Mesendoderm (in vitro differentiated cells): ENCODE measurements at regions not wholly inside any gene's neighbourhood (a gene's known extent, or its start where the extent isn't known, plus 50 kb on each side); places are given as distances from the start of the nearest gene placed in this dataset.

ENCODE experiments used
- DNase-seq: peaks from one replicate; pipeline ENCODE4 v3.0.0; 2013
- H2AK5ac ChIP-seq: 2 replicates; pipeline ENCODE4 v1.6.1; 2013; ENCODE audit warnings: low read length, inconsistent platforms
- H2BK120ac ChIP-seq: 2 replicates; pipeline ENCODE4 v1.6.1; 2013; ENCODE audit warnings: low read depth, mild to moderate bottlenecking, low read length, moderate library complexity, mixed read lengths
- H2BK15ac ChIP-seq: replicated peaks from 2 replicates; pipeline ENCODE4 v1.6.1; 2013; ENCODE audit warnings: low read depth, mild to moderate bottlenecking, moderate library complexity
- H2BK5ac ChIP-seq: 2 replicates; pipeline ENCODE4 v1.6.1; 2013; ENCODE audit warnings: low read length, inconsistent platforms
- H3K18ac ChIP-seq: 2 replicates; pipeline ENCODE4 v1.6.1; 2013; ENCODE audit warnings: mild to moderate bottlenecking, low read length, mixed read lengths
- H3K23ac ChIP-seq: one replicate; pipeline ENCODE4 v1.6.1; 2013; ENCODE audit warnings: low read length
- H3K27ac ChIP-seq: 2 replicates; pipeline ENCODE4 v1.5.1; 2013; ENCODE audit warnings: low read depth, mild to moderate bottlenecking, inconsistent platforms, low read length, moderate library complexity
- H3K27me3 ChIP-seq: 2 replicates; pipeline ENCODE4 v1.6.1; 2013; ENCODE audit warnings: low read length, control low read depth, mild to moderate bottlenecking, inconsistent platforms; ENCODE audit not compliant: insufficient read depth, poor library complexity
- H3K36me3 ChIP-seq: 2 replicates; pipeline ENCODE4 v1.6.1; 2013; ENCODE audit warnings: low read length, inconsistent platforms; ENCODE audit not compliant: control insufficient read depth, insufficient read depth
- H3K4ac ChIP-seq: one replicate; pipeline ENCODE4 v1.6.1; 2013; ENCODE audit warnings: low read depth, mild to moderate bottlenecking, low read length, moderate library complexity
- H3K4me1 ChIP-seq: 2 replicates; pipeline ENCODE4 v1.6.1; 2013; ENCODE audit warnings: low read depth, low read length, inconsistent platforms; ENCODE audit not compliant: control insufficient read depth
- H3K4me2 ChIP-seq: 2 replicates; pipeline ENCODE4 v1.6.1; 2013; ENCODE audit warnings: low read length
- H3K4me3 ChIP-seq: 2 replicates; pipeline ENCODE4 v1.5.1; 2013; ENCODE audit warnings: mild to moderate bottlenecking, low read length
- H3K56ac ChIP-seq: one replicate; pipeline ENCODE4 v1.6.1; 2013; ENCODE audit warnings: low read length
- H3K79me1 ChIP-seq: 2 replicates; pipeline ENCODE4 v1.6.1; 2013; ENCODE audit warnings: low read length, inconsistent platforms
- H3K79me2 ChIP-seq: 2 replicates; pipeline ENCODE4 v1.6.1; 2013; ENCODE audit warnings: mild to moderate bottlenecking, low read length; ENCODE audit not compliant: control insufficient read depth, insufficient read depth
- H3K9ac ChIP-seq: 2 replicates; pipeline ENCODE4 v1.6.1; 2013; ENCODE audit warnings: low read length, inconsistent platforms
- H4K5ac ChIP-seq: one replicate; pipeline ENCODE4 v1.6.1; 2013; ENCODE audit warnings: low read length
- H4K8ac ChIP-seq: one replicate; pipeline ENCODE4 v1.6.1; 2013; ENCODE audit warnings: low read depth, mild to moderate bottlenecking, control low read depth, low read length, moderate library complexity
- WGBS: extraction: QIAGEN DNeasy Blood & Tissue Kit; methylation state at CpG from one replicate; pipeline ENCODE4 v1.1.7; 2013; ENCODE audit warnings: low lambda C conversion rate, missing lambda C conversion rate; ENCODE audit not compliant: insufficient coverage; ENCODE audit errors: extremely low coverage; 5-methylcytosine and 5-hydroxymethylcytosine counted together

- Histone ChIP-seq H3K36me3 (no peaks in the 10 kb centered on the region), H3K27ac (no peak overlapping the region), H4K5ac (no peak overlapping the region)
These were observed 210.6 kb upstream of the UMPS start for GRCh38 chr3:124519591-124520194.

GRCh38 chr3:124520970-124521369 lies 209.3 kb upstream of the UMPS start:
- H3K23ac ChIP-seq, result no peak overlapping the region
- H3K27me3 ChIP-seq, result no peaks in the 10 kb centered on the region
- no peak overlapping the region for H2BK5ac ChIP-seq
- no peaks in the 10 kb centered on the region for H3K79me2 ChIP-seq
- no peak overlapping the region for H3K18ac ChIP-seq
- no peak for DNase-seq
- no peak overlapping the region for H3K27ac ChIP-seq
- no peak overlapping the region for H3K9ac ChIP-seq
- no peak overlapping the region for H2BK15ac ChIP-seq
- no peak overlapping the region for H3K4me3 ChIP-seq
- no peak overlapping the region for H4K8ac ChIP-seq
- H4K5ac ChIP-seq, result no peak overlapping the region
- no CpG with 5 or more reads among the region's 5 CpGs for WGBS
- H3K4ac ChIP-seq, result no peak overlapping the region
- no peaks in the 10 kb centered on the region for H3K4me1 ChIP-seq
- H3K56ac ChIP-seq, result no peak overlapping the region
- no peaks in the 10 kb centered on the region for H3K36me3 ChIP-seq
- no peak overlapping the region for H2AK5ac ChIP-seq
- no peak overlapping the region for H2BK120ac ChIP-seq
- no peaks in the 10 kb centered on the region for H3K79me1 ChIP-seq
- H3K4me2 ChIP-seq, result no peak overlapping the region

More at GRCh38 chr3:124519591-124520194, 210.6 kb upstream of the UMPS start:
- no peak overlapping the region for H2BK15ac ChIP-seq
- H2AK5ac ChIP-seq, result no peak overlapping the region
- no peaks in the 10 kb centered on the region for H3K4me1 ChIP-seq
- no peaks in the 10 kb centered on the region for H3K79me1 ChIP-seq
- no peak for DNase-seq
- no peak overlapping the region for H3K4ac ChIP-seq
- no peak overlapping the region for H3K56ac ChIP-seq
- no peaks in the 10 kb centered on the region for H3K27me3 ChIP-seq
- no peak overlapping the region for H3K18ac ChIP-seq
- WGBS, result no CpG with 5 or more reads among the region's 7 CpGs
- H3K23ac ChIP-seq, result no peak overlapping the region
- no peak overlapping the region for H4K8ac ChIP-seq
- H3K4me3 ChIP-seq, result no peak overlapping the region
- H3K4me2 ChIP-seq, result no peak overlapping the region
- no peak overlapping the region for H2BK120ac ChIP-seq
- H3K79me2 ChIP-seq, result no peaks in the 10 kb centered on the region
- H2BK5ac ChIP-seq, result no peak overlapping the region
- no peak overlapping the region for H3K9ac ChIP-seq

- no peaks in the 10 kb centered on the region for H3K27me3 ChIP-seq
- no peak overlapping the region for H4K5ac ChIP-seq
- H3K4me3 ChIP-seq, result no peak overlapping the region
- H3K4me2 ChIP-seq, result no peak overlapping the region
- H3K79me2 ChIP-seq, result no peaks in the 10 kb centered on the region
- no peak overlapping the region for H2BK15ac ChIP-seq
- H3K36me3 ChIP-seq, result no peaks in the 10 kb centered on the region
- no peaks in the 10 kb centered on the region for H3K79me1 ChIP-seq
- no peak overlapping the region for H3K9ac ChIP-seq
- no peak overlapping the region for H2AK5ac ChIP-seq
- no CpG with 5 or more reads among the region's 1 CpG for WGBS
- no peak overlapping the region for H2BK5ac ChIP-seq
- no peak overlapping the region for H3K4ac ChIP-seq
- no peak overlapping the region for H3K18ac ChIP-seq
- no peak overlapping the region for H4K8ac ChIP-seq
- no peak overlapping the region for H3K23ac ChIP-seq
- no peak overlapping the region for H2BK120ac ChIP-seq
- DNase-seq, result no peak
- H3K27ac ChIP-seq, result no peak overlapping the region
- no peaks in the 10 kb centered on the region for H3K4me1 ChIP-seq
- H3K56ac ChIP-seq, result no peak overlapping the region
These were observed 208.1 kb upstream of the UMPS start for GRCh38 chr3:124522082-124522625.

- Histone ChIP-seq H3K56ac (no peak overlapping the region), H3K4me2 (no peak overlapping the region), H3K9ac (no peak overlapping the region), H2BK15ac (no peak overlapping the region), H3K27ac (no peak overlapping the region), H3K23ac (no peak overlapping the region), H3K4me1 (peaks cover 2% of the 10 kb centered on the region), H3K79me1 (no peaks in the 10 kb centered on the region), H3K79me2 (no peaks in the 10 kb centered on the region), H4K5ac (no peak overlapping the region), H2BK5ac (no peak overlapping the region), H2AK5ac (no peak overlapping the region), H3K18ac (no peak overlapping the region), H3K36me3 (no peaks in the 10 kb centered on the region), H2BK120ac (no peak overlapping the region), H4K8ac (no peak overlapping the region), H3K4me3 (no peak overlapping the region), H3K4ac (no peak overlapping the region), H3K27me3 (no peaks in the 10 kb centered on the region)
- no CpG with 5 or more reads among the region's 1 CpG for whole genome bisulfite sequencing
- DNase-seq, result peak; percentile 13
These were observed 203.7 kb upstream of the UMPS start for GRCh38 chr3:124526601-124527000.

GRCh38 chr3:124529826-124530571 lies 200.3 kb upstream of the UMPS start:
- Histone ChIP-seq H3K4me1 (peaks cover 2% of the 10 kb centered on the region), H3K79me2 (no peaks in the 10 kb centered on the region), H3K36me3 (no peaks in the 10 kb centered on the region), H3K56ac (no peak overlapping the region), H4K8ac (no peak overlapping the region), H3K4me3 (no peak overlapping the region), H2AK5ac (no peak overlapping the region), H3K79me1 (no peaks in the 10 kb centered on the region), H3K23ac (no peak overlapping the region), H3K18ac (no peak overlapping the region), H4K5ac (no peak overlapping the region), H3K9ac (no peak overlapping the region), H3K4ac (no peak overlapping the region), H3K27me3 (no peaks in the 10 kb centered on the region), H2BK15ac (peak overlapping the region; percentile 11), H3K4me2 (no peak overlapping the region), H2BK120ac (peak overlapping the region; percentile 28), H3K27ac (no peak overlapping the region), H2BK5ac (no peak overlapping the region)
- DNase-seq, result peak; percentile 67
- no CpG with 5 or more reads among the region's 3 CpGs for WGBS
